GM18502 (cell line): ENCODE measurements at regions not wholly inside any gene's neighbourhood (a gene's known extent, or its start where the extent isn't known, plus 50 kb on each side); places are given as distances from the start of the nearest gene placed in this dataset.

Source experiments
- ATAC-seq: cut with Tn5 transposase; IDR thresholded peaks from one replicate; pipeline ENCODE4 v1.9.1; 2021; ENCODE audit warnings: mild to moderate bottlenecking; ENCODE audit not compliant: unreplicated experiment, poor library complexity

DNA sequence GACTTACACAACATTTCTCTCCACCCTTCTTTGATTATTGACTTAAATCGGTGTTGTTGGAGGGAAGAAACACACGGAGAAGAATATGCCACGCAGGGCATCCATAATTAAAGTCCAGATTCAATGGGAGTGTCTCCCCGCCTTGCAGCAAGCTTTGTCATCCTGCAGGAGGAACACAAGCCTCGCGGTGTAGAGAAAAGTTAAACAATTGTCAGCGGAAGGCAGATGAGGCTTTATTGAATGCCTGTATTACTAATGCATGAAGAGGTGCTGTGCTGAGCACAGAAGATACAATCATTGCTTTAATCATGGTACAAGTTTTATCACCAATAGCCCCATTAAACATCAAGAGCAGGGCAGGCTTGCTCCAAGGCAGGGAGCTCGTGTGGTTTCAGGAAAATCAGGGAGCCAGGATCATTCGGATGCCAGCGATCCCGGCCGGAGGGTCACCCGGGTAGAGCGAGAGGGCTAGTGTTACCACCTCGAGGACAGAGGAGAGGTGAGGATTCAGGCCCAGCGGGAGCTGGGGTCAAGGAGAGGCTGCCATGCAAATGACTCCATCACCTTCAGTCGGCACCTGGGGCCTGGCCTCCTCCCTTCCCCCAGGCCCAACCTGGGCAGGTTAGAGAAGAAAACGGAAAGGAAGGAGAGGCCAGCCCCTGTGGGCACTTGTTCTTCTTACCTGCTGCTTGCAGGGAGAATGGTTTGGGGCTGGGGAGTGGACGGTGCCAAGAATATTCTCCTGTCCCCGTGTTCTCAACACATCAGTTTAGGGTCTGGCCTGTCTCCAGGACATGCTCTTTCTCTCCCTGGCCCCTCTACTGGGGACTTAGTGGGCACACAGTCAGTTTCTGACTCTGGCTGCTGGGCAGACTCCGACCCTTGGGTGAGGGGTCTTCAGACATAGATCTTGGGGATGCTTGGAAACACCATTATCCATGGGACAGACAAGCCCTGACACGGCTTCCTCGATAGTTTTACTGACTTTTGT is 289.5 kb downstream of the IRX2 start:
- ATAC-seq, result no peak

DNA sequence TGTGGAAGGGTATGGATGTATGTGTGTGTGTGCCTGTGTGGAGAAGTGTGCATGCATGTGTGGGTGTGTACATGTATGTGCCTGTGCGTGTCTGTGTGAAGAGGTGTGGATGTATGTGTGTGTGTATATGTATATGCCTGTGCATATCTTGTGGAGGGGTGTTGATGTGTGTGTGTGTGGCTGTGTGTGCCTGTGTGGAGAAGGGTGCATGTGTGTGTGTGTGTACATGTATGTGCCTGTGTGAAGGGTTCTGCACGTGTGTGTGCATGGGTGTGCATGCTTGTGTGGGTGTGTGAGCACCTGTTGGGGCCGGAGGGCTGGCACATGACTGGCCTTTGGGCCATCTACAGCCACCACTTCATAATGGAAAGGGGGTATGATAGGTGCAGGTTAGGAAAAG is 291.4 kb downstream of the IRX2 start:
- no peak for ATAC-seq

DNA sequence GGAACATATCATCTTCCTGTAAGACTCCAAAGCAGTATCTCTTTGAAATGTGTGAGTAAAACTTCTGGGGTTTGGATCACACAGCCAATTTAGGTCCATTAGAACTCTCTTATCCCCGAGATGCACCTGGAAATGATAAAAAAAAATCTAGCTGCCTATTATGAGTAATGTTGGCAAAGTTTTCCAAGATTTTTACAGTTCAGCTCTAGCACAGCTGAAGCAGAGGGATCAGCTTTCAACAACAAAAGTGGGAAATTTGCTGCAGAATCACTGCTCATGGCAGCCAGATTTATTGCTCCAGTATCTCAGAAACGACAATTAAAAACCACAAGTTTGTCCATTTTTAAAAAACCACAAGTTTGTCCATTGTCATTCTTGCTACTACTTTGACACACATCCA is 292.2 kb downstream of the IRX2 start:
- no peak for ATAC-seq

DNA sequence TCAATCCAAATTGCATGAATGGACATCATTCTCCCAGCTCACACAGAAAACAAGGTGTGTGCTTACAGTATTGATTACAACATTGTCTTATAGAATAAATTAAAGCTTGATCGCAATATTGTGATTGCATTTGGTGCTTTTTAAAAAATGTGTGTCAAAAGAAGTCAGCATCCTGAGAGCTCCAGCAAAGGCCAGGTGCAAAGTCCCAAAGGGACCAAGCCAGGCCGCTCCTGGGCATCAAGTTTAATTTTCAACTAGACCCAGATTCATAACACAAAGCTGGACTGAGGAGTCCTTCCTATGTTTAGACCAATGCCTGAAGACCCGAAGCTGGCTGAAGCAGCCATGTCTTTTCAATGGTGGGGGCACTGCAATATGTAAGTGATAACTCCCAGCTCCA is 295.6 kb downstream of the IRX2 start:
- no peak for ATAC-seq

DNA sequence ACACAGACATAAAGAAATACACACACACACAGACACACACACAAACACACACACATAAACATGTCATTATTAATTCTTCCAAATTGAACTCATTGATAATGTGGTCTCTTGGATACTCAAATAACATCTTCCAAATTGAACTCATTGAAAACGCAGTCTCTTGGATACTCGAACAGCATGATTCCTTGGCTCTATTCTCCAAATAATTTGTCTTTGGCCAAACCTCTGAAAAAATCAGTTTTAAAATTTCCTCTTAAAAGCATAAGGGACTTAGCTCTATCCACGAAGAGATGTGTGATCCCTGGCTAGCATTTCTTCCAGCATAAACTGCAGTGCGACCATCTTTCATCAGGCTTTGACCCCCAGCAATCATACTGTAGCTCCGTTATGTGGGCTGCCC is 296.6 kb downstream of the IRX2 start:
- no peak for ATAC-seq

DNA sequence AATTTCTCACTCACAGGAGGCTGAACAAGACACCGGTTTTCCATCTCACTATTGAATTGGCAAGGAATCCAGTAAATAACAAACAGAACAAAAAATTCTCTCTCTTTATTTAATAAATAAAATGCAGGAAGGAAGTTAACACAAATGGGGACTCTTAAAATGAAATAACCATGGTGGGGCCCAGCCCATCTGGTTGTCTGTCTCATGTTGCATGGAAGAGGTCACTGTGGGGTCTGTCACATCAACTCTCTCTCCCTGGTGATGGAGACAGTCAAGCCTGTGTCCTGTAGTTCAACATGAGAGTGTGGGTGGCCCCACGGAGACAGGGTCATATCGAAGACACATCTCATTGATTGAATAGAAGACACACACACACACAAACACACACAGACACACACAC is 297.7 kb downstream of the IRX2 start:
- no peak for ATAC-seq

DNA sequence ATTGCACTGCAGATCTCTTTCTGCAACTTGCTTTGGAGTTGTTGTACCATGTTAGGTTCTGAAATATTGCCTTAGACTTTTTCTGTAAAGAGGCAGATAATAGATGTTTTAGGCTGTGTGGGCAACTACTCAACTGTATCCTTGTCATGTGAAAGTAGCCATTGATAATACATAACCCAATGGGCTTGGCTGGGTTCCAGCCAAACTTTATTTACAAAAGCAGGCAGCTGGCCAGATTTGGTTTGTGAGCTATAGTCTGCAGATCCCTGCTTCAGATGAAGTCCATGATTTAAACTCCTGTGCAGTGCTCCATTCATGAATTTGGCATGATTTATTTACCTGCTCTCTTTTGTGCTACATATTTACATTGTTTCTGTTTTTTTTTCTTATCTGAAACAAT is 300.4 kb downstream of the IRX2 start:
- no peak for ATAC-seq

DNA sequence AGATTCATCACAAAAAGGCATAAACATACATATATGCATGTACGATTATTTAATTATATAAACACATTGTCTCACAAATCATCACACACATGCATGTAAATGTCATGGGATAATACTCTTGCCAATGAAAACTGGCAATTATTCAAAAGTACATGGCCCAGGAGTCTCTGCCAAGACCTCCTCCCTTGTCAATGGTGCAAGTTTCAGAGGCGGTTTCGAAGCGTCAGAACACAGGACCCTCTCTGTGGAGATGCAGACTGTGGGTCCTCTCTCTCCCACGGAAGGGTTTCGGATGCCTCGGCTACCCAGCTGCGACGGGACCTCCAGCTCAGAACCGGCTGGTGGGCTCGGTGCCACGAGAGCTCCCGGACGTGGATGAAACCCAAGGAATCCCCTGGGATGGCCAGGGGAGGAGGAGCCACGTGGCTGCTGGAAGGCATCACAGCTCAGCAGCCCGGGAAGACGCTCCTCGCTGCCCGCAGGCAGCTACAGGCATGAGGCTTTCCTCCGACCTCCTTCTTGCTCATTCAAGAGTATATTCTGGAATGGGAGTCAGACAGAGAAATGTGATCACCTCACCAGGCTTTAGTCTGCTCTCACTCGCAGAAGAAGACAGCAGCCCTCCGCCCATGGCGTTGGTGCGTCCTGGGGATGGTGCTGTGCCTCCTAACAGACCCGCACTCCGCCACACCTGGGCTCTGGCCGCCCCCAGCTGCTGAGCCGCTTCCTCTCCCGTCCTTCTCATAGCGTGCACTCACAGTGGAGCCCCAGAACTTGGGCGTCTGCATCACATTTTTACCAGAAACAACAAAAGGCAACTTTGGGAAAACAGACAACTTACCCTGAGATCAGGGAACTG is 308.8 kb downstream of the IRX2 start:
- no peak for ATAC-seq

DNA sequence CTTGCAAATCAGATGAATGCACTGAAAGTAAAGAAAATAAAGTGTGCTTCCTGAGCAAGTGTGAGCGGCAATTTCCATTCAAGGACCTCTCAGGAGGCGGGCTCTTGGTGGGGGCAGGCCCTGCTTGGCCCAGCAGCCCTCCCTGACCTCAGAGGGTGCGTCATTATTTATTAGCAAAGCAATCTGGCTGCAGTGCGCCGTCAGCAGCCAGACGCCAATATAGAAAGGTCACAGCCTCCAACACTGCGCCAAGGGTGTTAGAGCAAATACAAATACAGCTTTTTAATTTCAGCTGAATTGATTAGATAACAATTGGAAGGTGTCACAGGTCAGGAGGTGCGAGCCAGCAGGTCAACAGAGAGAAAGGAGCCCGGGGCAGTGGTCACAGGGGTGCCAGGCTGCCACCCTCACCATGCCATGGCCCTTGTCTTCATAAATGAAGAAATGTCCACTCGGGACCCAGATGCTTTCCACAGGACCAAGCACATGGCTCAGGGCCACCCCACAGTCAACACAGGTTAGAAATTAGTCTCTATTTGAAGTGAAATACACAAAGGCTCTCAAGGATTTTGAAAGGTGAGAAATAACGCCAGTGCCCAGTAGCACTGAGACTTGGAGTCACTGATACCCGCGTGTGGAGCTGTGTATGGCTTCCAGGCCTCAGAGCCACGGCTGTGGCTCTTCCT is 309.8 kb downstream of the IRX2 start:
- ATAC-seq, result no peak

DNA sequence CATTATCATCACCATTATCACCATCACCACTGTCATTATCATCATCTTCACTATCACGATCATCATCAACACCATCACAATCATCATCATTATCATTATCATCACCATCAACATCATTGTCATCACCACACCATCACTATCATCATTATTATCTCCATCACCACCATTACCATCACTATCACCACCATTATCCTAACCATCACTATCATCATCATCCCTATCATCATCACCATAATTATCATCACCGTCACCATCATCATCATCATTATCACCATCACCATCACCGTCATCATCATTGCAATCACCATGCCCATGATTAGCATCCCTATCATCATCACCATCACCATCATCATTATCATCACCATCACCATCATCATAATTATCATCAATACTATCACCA is 311.9 kb downstream of the IRX2 start:
- ATAC-seq, result no peak

DNA sequence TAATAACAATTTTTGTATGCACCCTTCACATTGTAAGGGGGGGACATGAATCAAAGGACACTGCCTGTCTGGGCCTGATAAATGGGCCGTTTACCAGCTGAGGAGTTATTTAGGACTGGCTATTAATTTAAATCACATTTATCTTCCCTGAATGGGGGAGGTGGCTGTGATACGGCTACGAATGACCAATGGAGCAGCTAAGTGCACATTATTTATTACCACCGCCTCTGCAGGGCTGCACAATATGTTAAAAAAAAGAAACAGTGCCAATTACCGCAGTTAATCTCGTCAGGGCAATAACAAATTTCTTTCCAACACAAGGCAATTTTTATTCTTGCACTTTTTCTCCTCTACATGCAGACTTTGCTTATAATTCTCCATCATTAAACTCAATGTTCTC is 318.4 kb downstream of the IRX2 start:
- no peak for ATAC-seq

DNA sequence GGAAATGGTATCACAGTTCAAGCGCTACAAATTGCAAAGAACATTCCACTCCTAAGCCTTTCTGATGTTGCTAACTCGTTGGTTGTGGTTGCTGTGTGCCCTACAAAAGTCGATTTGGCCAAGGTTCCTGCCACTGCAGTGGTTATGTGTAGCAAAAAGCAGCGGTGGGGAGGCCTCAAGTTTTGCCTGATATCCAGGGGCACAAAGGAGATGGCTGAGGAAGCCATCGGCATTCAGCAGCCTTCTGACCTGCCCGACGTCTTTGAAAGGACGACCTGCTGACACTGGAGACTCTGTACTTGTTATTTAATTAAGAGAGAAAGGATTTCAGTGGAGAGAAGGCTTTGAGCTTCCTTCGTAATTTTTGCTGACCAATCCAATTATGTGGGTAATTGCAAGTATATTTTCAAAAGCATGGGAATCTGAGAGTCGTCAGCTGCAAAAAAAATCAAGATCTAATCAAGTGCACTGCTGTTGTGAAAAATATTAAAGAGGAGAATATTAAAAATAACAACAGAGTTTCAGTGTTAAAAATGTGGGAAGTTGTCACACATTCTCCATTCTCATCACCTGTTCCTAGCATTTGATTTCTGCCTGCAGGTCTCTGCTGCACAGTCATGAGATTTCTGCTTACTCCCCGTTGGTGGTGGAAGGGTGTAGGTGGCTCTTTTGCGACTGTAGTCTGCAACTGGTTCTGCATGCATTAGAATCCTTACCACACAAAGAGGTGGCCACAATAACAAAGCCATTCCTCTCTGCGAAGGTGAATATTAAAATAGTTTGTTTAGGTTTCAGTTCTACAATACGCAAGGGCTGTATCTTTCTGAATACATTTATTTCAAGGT is 319.2 kb downstream of the IRX2 start:
- no peak for ATAC-seq

DNA sequence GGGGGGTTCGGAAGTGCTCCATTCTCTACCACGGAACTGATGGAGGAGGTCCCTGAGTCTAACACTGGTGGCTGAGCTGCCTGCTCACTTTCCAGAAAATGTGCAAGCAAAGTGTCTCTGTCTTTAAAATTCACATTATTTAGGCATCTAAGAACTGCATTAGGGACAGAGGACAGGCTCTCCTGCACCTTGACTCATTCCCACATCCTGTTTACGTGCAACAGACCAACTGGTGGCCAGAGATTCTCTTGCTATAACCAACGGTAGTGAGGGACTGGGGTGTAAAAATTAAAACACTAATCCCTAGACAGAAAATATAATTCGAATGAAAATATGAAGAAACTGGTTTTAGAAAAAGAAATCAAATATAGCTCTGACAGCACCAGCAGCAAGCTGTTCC is 320.9 kb downstream of the IRX2 start:
- no peak for ATAC-seq

DNA sequence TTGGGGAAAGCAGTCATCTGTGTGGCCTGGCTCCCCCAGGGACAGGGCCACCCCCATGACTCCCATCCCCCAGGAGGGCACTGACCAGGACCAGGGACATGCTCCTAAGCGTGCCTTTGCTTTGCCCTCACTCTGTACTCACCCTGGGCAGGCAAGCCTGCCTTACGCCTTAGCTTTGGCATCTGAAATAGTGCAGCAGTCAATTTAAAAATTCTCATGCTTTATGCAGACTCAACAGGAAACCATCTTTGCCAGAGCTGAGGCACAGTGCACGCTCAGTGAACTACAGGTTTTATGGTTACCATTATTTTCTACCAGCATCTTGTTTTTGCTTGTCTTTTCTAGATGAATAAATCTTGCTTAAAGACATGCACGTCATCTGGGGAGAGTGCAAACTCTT is 323.5 kb downstream of the IRX2 start:
- no peak for ATAC-seq

DNA sequence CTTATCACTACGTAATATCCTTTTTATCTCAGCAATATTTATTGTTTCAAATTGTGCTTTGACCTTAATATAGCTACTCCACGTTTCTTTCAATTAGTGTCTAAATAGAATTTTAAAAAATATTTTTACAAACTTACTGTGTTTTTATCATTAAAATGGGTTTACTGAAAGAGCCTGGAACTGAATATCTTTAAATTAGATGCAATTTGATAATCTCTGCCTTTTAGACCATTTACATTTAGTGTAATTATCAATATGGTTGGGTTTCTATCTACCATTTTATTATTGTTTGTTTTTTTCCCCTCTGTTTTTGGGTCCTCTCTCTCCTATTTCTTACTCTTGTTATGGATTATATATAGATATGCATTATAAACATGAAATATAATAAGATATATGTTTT is 327.8 kb downstream of the IRX2 start:
- no peak for ATAC-seq

DNA sequence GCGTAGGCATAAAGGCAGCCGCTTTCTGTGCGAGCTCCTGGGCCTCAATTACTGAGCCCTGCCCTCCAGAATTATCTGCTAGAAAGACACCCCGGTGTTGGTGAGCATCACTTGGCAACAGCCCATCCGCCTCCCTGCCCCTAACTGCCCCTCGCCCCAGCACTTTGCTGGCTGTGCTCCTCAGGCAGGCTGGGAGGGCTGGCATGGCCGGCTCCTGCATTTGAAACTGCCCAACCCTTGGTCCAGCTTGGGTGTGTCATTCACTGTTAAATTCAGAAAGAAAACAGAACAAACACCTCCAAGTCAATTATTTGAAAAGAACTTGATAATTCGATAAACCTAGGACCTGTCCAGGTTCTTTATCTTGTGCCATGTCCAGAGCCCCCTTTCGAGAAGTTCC is 334.2 kb downstream of the IRX2 start:
- no peak for ATAC-seq

DNA sequence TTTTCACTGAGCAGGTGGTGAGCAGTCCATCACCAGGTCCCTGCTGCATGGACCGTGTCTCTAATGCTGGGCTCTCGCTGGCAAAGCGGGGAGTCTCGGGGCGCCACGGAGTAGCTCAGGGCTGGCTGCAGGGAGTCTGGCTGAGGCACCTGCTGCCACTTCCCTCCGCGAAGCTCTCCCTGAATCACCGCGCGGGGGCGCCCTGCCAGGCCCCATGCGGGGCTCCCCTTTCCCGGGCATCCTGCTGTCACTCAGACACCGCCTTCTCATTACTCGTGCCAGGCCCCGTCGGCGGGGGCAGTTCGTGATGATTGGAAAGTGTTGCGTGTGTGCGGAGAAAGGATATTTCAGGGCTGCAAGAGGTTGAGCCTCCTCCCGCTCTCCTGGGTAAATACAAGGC is 335.8 kb downstream of the IRX2 start:
- ATAC-seq, result no peak

DNA sequence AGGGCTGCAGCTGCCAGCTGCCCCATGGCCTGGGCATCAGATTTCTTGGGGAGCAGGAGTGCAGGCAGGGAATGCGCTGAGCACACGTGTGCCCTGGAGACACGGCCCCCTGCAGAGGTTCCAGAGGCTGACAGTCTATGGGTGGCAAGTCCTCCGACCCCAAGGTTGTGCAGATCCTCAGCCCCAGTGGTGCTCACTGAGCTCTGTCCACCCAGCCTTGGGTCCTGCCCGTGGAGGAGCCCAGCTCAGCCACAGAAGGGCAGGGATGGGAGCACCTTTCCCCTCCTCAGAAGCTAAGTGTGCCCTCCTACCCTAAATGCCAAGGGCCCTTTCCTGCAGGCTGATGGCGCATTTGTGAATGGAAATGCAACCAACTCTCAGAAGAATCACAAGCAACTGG is 341.0 kb downstream of the IRX2 start:
- no peak for ATAC-seq

DNA sequence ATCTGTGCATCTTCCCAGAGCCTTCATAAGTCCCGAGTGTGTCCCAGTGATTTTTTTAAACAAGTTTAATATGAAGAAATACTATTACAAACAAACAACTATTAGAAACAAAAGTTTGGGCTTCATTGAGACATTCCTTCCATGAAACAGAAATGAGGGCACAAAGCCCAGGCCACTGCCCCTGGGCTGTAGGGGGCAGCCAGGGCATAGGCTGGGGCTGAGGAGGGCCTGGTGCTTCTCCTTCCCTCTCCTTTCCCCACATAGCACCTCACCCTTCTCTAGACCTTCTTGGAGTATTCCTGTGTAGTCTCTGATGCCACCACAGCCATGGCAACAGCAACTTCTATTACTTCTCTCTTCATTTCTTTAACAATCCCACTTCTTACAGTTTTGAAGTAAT is 348.2 kb downstream of the IRX2 start:
- ATAC-seq, result no peak

DNA sequence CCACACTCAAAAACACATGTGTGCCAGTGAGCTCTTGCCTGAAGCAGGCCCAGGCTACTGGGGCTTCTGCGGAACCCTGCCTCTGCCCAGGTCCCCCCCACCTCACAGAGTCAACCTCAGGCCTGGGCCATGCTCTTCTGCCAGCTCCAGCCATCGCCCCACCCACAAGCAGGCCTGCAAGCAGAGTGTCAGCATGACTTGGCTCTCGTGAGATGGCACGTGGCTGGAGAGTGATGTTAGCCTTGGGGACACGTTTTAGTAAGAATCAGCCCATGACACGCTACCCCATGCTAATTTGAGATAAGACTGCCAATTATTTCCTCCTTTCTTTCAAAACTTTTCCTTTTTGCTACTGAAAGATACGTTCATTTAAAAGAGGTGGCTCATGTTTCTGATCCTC is 351.7 kb downstream of the IRX2 start:
- no peak for ATAC-seq
